ENCODE measurements at regions not wholly inside any gene's neighbourhood (a gene's known extent, or its start where the extent isn't known, plus 50 kb on each side); places are given as distances from the start of the nearest gene placed in this dataset.
"Not testable (repeated sequence)": the region's sequence is repeated elsewhere in the genome, so short reads cannot be mapped to it uniquely, and the experiment has no call there.

GRCh38 chrX:140164391-140164790 is 199.1 kb upstream of the CXorf66 start:
- no peaks in the 10 kb centered on the region for H3K36me3 Mint-ChIP-seq
- no peaks in the 10 kb centered on the region for H3K27me3 Mint-ChIP-seq
- H3K4me1 Mint-ChIP-seq, result no peaks in the 10 kb centered on the region
- ATAC-seq (replicated peaks), result no peak
- no peaks in the 10 kb centered on the region for H3K9me3 Mint-ChIP-seq
- no peak overlapping the region for H3K4me3 Mint-ChIP-seq
- no peak for DNase-seq
- H3K27ac Mint-ChIP-seq, result no peak overlapping the region

- ATAC-seq (replicated peaks) (no peak), DNase-seq (no peak)
- H3K4me3 Mint-ChIP-seq, result no peak overlapping the region
Observed at GRCh38 chrX:140163371-140164159, 198.2 kb upstream of the CXorf66 start.

GRCh38 chrX:140157611-140158010 is 192.3 kb upstream of the CXorf66 start:
- H3K9me3 Mint-ChIP-seq, result peaks cover 0 to under 1% of the 10 kb centered on the region in 2 donors
- ATAC-seq (replicated peaks), result no peak
- H3K36me3 Mint-ChIP-seq, result no peaks in the 10 kb centered on the region
- H3K27me3 Mint-ChIP-seq, result no peaks in the 10 kb centered on the region
- no peak for DNase-seq
- no peak overlapping the region for H3K4me3 Mint-ChIP-seq
- no peak overlapping the region for H3K27ac Mint-ChIP-seq
- no peaks in the 10 kb centered on the region for H3K4me1 Mint-ChIP-seq

More at GRCh38 chrX:140163371-140164159, 198.2 kb upstream of the CXorf66 start:
- H3K4me1 Mint-ChIP-seq, result no peaks in the 10 kb centered on the region
- H3K36me3 Mint-ChIP-seq, result no peaks in the 10 kb centered on the region
- H3K27ac Mint-ChIP-seq, result no peak overlapping the region
- no peaks in the 10 kb centered on the region for H3K9me3 Mint-ChIP-seq
- H3K27me3 Mint-ChIP-seq, result no peaks in the 10 kb centered on the region

- no peak overlapping the region for H3K27ac Mint-ChIP-seq
- peaks cover 0 to 5% of the 10 kb centered on the region in 2 donors for H3K9me3 Mint-ChIP-seq
- DNase-seq (no peak), ATAC-seq (replicated peaks) (no peak)
- H3K4me1 Mint-ChIP-seq, result no peaks in the 10 kb centered on the region
- H3K27me3 Mint-ChIP-seq, result no peaks in the 10 kb centered on the region
- H3K4me3 Mint-ChIP-seq, result no peak overlapping the region
- no peaks in the 10 kb centered on the region for H3K36me3 Mint-ChIP-seq
Observed at GRCh38 chrX:140157143-140157542, 191.8 kb upstream of the CXorf66 start.

GRCh38 chrX:140151316-140151715 is 186.0 kb upstream of the CXorf66 start:
- Mint-ChIP-seq H3K9me3 (peaks cover 0 to 11% of the 10 kb centered on the region in 2 donors), H3K36me3 (no peaks in the 10 kb centered on the region)

GRCh38 chrX:140149761-140150160 is 184.4 kb upstream of the CXorf66 start:
- Mint-ChIP-seq H3K27ac (no peak overlapping the region), H3K4me1 (no peaks in the 10 kb centered on the region), H3K27me3 (no peaks in the 10 kb centered on the region), H3K4me3 (no peak overlapping the region), H3K9me3 (peaks cover 0 to 11% of the 10 kb centered on the region in 2 donors), H3K36me3 (no peaks in the 10 kb centered on the region)
- ATAC-seq (replicated peaks) (no peak), DNase-seq (no peak)

More at GRCh38 chrX:140151316-140151715, 186.0 kb upstream of the CXorf66 start:
- H3K27ac Mint-ChIP-seq, result no peak overlapping the region
- no peaks in the 10 kb centered on the region for H3K4me1 Mint-ChIP-seq
- ATAC-seq (replicated peaks) (no peak), DNase-seq (no peak)
- no peak overlapping the region for H3K4me3 Mint-ChIP-seq
- H3K27me3 Mint-ChIP-seq, result no peaks in the 10 kb centered on the region

GRCh38 chrX:140141444-140142029 is 176.2 kb upstream of the CXorf66 start:
- H3K27me3 Mint-ChIP-seq, result no peaks in the 10 kb centered on the region
- no peaks in the 10 kb centered on the region for H3K36me3 Mint-ChIP-seq
- no peak overlapping the region for H3K4me3 Mint-ChIP-seq
- no peak overlapping the region for H3K27ac Mint-ChIP-seq
- ATAC-seq (replicated peaks) (peak; percentile 39 to 55), DNase-seq (no peak)
- H3K9me3 Mint-ChIP-seq, result no peaks in the 10 kb centered on the region
- no peaks in the 10 kb centered on the region for H3K4me1 Mint-ChIP-seq

- not testable (repeated sequence) for H3K4me1 Mint-ChIP-seq; H3K4me3 Mint-ChIP-seq; H3K36me3 Mint-ChIP-seq; H3K27ac Mint-ChIP-seq; ATAC-seq (replicated peaks); H3K9me3 Mint-ChIP-seq; DNase-seq; H3K27me3 Mint-ChIP-seq
Observed at GRCh38 chrX:140138492-140138891, 173.2 kb upstream of the CXorf66 start.

GRCh38 chrX:140138065-140138464 is 172.7 kb upstream of the CXorf66 start:
- H3K4me3 Mint-ChIP-seq; H3K27me3 Mint-ChIP-seq; H3K9me3 Mint-ChIP-seq; H3K27ac Mint-ChIP-seq; ATAC-seq (replicated peaks); H3K4me1 Mint-ChIP-seq; H3K36me3 Mint-ChIP-seq; DNase-seq: not testable (repeated sequence)

GRCh38 chrX:140132937-140133336 is 167.6 kb upstream of the CXorf66 start:
- H3K27me3 Mint-ChIP-seq, result no peaks in the 10 kb centered on the region
- no peak for DNase-seq
- ATAC-seq (replicated peaks), result no peak
- no peaks in the 10 kb centered on the region for H3K9me3 Mint-ChIP-seq
- no peaks in the 10 kb centered on the region for H3K36me3 Mint-ChIP-seq
- H3K4me3 Mint-ChIP-seq, result no peak overlapping the region
- H3K4me1 Mint-ChIP-seq, result no peaks in the 10 kb centered on the region
- no peak overlapping the region for H3K27ac Mint-ChIP-seq

- H3K27ac Mint-ChIP-seq, result no peak overlapping the region
- no peaks in the 10 kb centered on the region for H3K4me1 Mint-ChIP-seq
- ATAC-seq (replicated peaks) (no peak), DNase-seq (no peak)
- H3K36me3 Mint-ChIP-seq, result no peaks in the 10 kb centered on the region
- H3K9me3 Mint-ChIP-seq, result peaks cover 5 to 9% of the 10 kb centered on the region in 2 donors
- no peak overlapping the region for H3K4me3 Mint-ChIP-seq
- H3K27me3 Mint-ChIP-seq, result peaks cover 0 to 3% of the 10 kb centered on the region in 2 donors
Observed at GRCh38 chrX:140123446-140123845, 158.1 kb upstream of the CXorf66 start.

GRCh38 chrX:140114059-140114458 is 148.7 kb upstream of the CXorf66 start:
- not testable (repeated sequence) for ATAC-seq (replicated peaks); DNase-seq; H3K27me3 Mint-ChIP-seq; H3K4me1 Mint-ChIP-seq; H3K36me3 Mint-ChIP-seq; H3K27ac Mint-ChIP-seq; H3K9me3 Mint-ChIP-seq; H3K4me3 Mint-ChIP-seq

- H3K27ac Mint-ChIP-seq, result no peak overlapping the region
- no peak overlapping the region for H3K4me3 Mint-ChIP-seq
- H3K4me1 Mint-ChIP-seq, result no peaks in the 10 kb centered on the region
- H3K27me3 Mint-ChIP-seq, result no peaks in the 10 kb centered on the region
- DNase-seq (no peak), ATAC-seq (replicated peaks) (no peak)
- H3K9me3 Mint-ChIP-seq, result no peaks in the 10 kb centered on the region
- no peaks in the 10 kb centered on the region for H3K36me3 Mint-ChIP-seq
Observed at GRCh38 chrX:140110081-140110650, 144.8 kb upstream of the CXorf66 start.

GRCh38 chrX:140104760-140105159 is 139.4 kb upstream of the CXorf66 start:
- H3K9me3 Mint-ChIP-seq, result no peaks in the 10 kb centered on the region
- no peaks in the 10 kb centered on the region for H3K36me3 Mint-ChIP-seq
- no peak for DNase-seq
- no peak for ATAC-seq (replicated peaks)
- no peaks in the 10 kb centered on the region for H3K4me1 Mint-ChIP-seq
- no peak overlapping the region for H3K4me3 Mint-ChIP-seq
- no peaks in the 10 kb centered on the region for H3K27me3 Mint-ChIP-seq
- no peak overlapping the region for H3K27ac Mint-ChIP-seq

GRCh38 chrX:140099221-140099620 is 133.9 kb upstream of the CXorf66 start:
- Mint-ChIP-seq H3K27me3 (peaks cover 7 to 10% of the 10 kb centered on the region in 2 donors), H3K9me3 (no peaks in the 10 kb centered on the region), H3K4me3 (no peak overlapping the region), H3K4me1 (no peaks in the 10 kb centered on the region), H3K36me3 (no peaks in the 10 kb centered on the region), H3K27ac (no peak overlapping the region)
- DNase-seq (no peak), ATAC-seq (replicated peaks) (no peak)
